HK-2 (cell line): ENCODE measurements at regions not wholly inside any gene's neighbourhood (a gene's known extent, or its start where the extent isn't known, plus 50 kb on each side); places are given as distances from the start of the nearest gene placed in this dataset.
"Not testable (repeated sequence)": the region's sequence is repeated elsewhere in the genome, so short reads cannot be mapped to it uniquely, and the experiment has no call there.

Experiments used
- DNase-seq: peaks from one replicate; pipeline ENCODE4 v3.0.0-alpha.2; 2018; ENCODE audit not compliant: unreplicated experiment

- DNase-seq: no peak
Observed at GRCh38 chr20:40080041-40080652, 608.9 kb downstream of the MAFB start.

- no peak for DNase-seq
Observed at GRCh38 chr20:40073535-40074111, 615.4 kb downstream of the MAFB start.

- DNase-seq: no peak
Observed at GRCh38 chr20:40072907-40073306, 616.1 kb downstream of the MAFB start.

- no peak for DNase-seq
Observed at GRCh38 chr20:40056171-40056570, 632.9 kb downstream of the MAFB start.

- no peak for DNase-seq
Observed at GRCh38 chr20:40055711-40056110, 633.3 kb downstream of the MAFB start.

GRCh38 chr20:40054311-40054710 lies 634.7 kb downstream of the MAFB start:
- DNase-seq: no peak

GRCh38 chr20:40050596-40050995 lies 638.4 kb downstream of the MAFB start:
- no peak for DNase-seq

- no peak for DNase-seq
Observed at GRCh38 chr20:40049854-40050253, 639.2 kb downstream of the MAFB start.

GRCh38 chr20:40046703-40047102 lies 642.3 kb downstream of the MAFB start:
- DNase-seq: no peak

- no peak for DNase-seq
Observed at GRCh38 chr20:40037511-40037910, 651.5 kb downstream of the MAFB start.

- DNase-seq: no peak
Observed at GRCh38 chr20:40029589-40029988, 659.4 kb downstream of the MAFB start.

- DNase-seq: no peak
Observed at GRCh38 chr20:40019510-40019909, 669.5 kb downstream of the MAFB start.

GRCh38 chr20:40017765-40018164 lies 671.3 kb downstream of the MAFB start:
- no peak for DNase-seq

GRCh38 chr20:40016890-40017289 lies 672.1 kb downstream of the MAFB start:
- DNase-seq: no peak

- no peak for DNase-seq
Observed at GRCh38 chr20:40016392-40016791, 672.6 kb downstream of the MAFB start.

- not testable (repeated sequence) for DNase-seq
Observed at GRCh38 chr20:40012026-40012425, 677.0 kb downstream of the MAFB start.

- DNase-seq: no peak
Observed at GRCh38 chr20:40010483-40010882, 678.6 kb downstream of the MAFB start.

GRCh38 chr20:40009542-40009941 lies 679.5 kb downstream of the MAFB start:
- DNase-seq: no peak

- DNase-seq: no peak
Observed at GRCh38 chr20:40008177-40008576, 680.9 kb downstream of the MAFB start.

- no peak for DNase-seq
Observed at GRCh38 chr20:40006168-40006860, 682.7 kb downstream of the MAFB start.

GRCh38 chr20:40004092-40004491 lies 684.9 kb downstream of the MAFB start:
- DNase-seq: not testable (repeated sequence)

- no peak for DNase-seq
Observed at GRCh38 chr20:39993742-39994141, 695.3 kb downstream of the MAFB start.

- DNase-seq: no peak
Observed at GRCh38 chr20:39990692-39991091, 698.3 kb downstream of the MAFB start.
